Skeletal muscle satellite cell (primary cell): ENCODE measurements at regions not wholly inside any gene's neighbourhood (a gene's known extent, or its start where the extent isn't known, plus 50 kb on each side); places are given as distances from the start of the nearest gene placed in this dataset.
"Not testable (repeated sequence)": the region's sequence is repeated elsewhere in the genome, so short reads cannot be mapped to it uniquely, and the experiment has no call there.

Experiments
- H3K27me3 ChIP-seq: 2 replicates; pipeline ENCODE4 v1.7.0; 2013; ENCODE audit warnings: low read length; ENCODE audit not compliant: control insufficient read depth, insufficient read depth
- H3K36me3 ChIP-seq: 2 replicates; pipeline ENCODE4 v1.7.0; 2013; ENCODE audit warnings: mild to moderate bottlenecking, control low read depth, low read length; ENCODE audit not compliant: insufficient read depth
- H3K4me1 ChIP-seq: 2 replicates; pipeline ENCODE4 v1.7.0; 2013; ENCODE audit warnings: low read length; ENCODE audit not compliant: control insufficient read depth, insufficient read depth
- H3K4me2 ChIP-seq: 2 replicates; pipeline ENCODE4 v1.7.0; 2013; ENCODE audit warnings: mild to moderate bottlenecking, low read length
- H3K4me3 ChIP-seq: 2 replicates; pipeline ENCODE4 v1.7.0; 2013; ENCODE audit warnings: low read length
- H3K9ac ChIP-seq: 2 replicates; pipeline ENCODE4 v1.7.0; 2013; ENCODE audit warnings: mild to moderate bottlenecking, low read depth, low read length, moderate library complexity
- H3K9me3 ChIP-seq: replicated peaks from 2 replicates; pipeline ENCODE4 v1.7.0; 2013; ENCODE audit warnings: mild to moderate bottlenecking, control low read depth, low read length

DNA sequence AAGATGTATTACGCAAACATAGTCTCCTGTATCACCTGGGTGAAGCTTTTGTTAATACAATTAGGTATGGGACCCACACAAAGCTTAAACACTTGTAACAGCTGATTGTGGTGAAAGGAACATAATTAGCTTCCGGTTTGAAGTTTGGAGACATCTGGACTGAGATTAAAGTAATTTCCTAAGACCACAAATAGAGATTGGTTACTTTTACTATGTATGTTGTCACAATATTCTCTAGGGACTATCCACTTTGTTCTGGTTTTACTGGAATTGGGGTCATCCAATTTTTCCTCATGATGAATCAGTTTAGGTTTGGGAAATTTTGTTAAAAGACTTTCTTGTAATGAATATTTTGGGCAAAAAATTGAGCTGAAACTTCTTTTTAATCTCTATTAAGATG, 71.8 kb upstream of the SAMSN1 start:
- H3K27me3 ChIP-seq: no peaks in the 10 kb centered on the region
- no peak overlapping the region for H3K4me3 ChIP-seq
- H3K4me1 ChIP-seq: no peaks in the 10 kb centered on the region
- no peak overlapping the region for H3K4me2 ChIP-seq
- H3K36me3 ChIP-seq: no peaks in the 10 kb centered on the region
- H3K9ac ChIP-seq: no peak overlapping the region
- H3K9me3 ChIP-seq: no peaks in the 10 kb centered on the region

DNA sequence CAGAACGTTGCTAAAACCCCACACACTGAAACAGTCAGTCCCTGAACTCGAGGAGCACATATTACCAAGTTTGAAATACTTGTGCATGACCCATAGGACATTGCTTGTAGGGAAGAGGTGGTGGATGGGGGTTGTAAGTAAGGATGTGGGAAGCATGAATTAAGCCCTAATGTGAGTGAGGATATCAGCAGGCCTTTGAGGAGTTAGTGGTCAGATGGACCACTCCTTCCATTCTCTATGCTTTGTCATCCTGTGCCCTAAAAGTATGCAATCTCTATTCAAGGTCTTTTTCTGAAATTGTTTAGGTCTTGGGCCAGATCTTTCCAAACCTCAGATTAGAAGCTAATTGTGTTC, 70.9 kb upstream of the SAMSN1 start:
- H3K9me3 ChIP-seq: no peaks in the 10 kb centered on the region
- no peak overlapping the region for H3K9ac ChIP-seq
- no peaks in the 10 kb centered on the region for H3K27me3 ChIP-seq
- no peaks in the 10 kb centered on the region for H3K36me3 ChIP-seq
- no peak overlapping the region for H3K4me2 ChIP-seq
- H3K4me3 ChIP-seq: no peak overlapping the region
- H3K4me1 ChIP-seq: no peaks in the 10 kb centered on the region

DNA sequence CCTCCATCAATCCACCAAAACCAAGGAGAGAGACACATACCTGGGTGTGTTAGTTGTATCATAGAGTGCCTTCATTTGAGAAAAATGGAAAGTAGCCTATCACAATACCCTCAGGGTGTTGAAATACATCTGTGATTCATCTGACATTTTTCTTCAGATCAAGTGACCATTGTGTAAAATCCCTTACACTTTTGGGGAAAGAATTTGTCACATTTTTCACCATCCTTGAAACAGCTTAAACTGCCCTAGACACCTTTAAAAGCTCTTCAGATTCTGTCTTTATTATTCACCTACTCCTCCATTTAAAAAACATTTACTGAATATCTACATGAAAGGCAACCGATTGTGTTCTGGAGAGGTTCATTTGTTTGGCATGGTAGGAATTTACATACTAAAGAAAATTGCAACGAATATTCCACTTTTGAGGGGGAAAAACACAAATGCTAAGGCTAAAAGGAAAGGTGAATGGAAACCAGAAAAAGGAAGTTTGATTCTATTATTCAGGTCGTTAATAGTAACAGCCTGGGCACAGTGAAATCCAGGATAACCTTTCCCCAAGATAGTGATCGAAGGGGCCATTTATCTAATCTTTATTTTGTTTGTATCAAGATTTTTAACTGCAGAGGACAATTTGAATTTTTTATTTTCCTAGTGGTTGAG, 70.4 kb upstream of the SAMSN1 start:
- H3K27me3 ChIP-seq: no peaks in the 10 kb centered on the region
- no peaks in the 10 kb centered on the region for H3K36me3 ChIP-seq
- no peaks in the 10 kb centered on the region for H3K9me3 ChIP-seq
- H3K4me2 ChIP-seq: no peak overlapping the region
- H3K4me3 ChIP-seq: no peak overlapping the region
- H3K9ac ChIP-seq: no peak overlapping the region
- H3K4me1 ChIP-seq: no peaks in the 10 kb centered on the region

DNA sequence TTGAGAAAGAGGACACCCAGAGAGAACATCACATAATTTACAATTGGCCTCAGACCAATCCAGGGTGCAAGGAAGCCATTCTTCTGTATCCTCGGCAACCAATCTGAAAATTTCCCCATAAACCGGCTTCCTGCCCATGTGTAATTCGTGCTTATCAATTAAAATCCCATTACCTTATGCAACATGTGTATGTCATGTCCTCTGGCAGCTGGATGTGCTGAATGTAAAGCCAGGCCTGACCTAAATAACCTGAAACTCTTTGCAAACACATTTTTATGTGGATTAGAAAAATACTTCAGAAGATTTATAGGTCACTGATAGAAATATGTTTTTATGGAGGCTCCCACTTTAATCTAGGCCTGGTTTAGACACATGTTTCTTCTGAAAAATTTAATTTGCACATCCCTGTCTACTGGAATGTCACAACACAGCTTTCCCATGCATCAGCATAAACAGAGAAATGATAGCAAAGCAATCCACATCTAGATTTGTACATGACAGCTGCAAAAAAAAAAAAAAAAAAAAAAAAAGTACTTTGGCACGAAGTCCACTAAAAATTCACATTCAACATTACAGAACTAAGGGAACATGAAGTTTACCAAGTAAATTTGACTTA, 69.4 kb upstream of the SAMSN1 start:
- Histone ChIP-seq H3K9me3 (no peaks in the 10 kb centered on the region), H3K4me2 (no peak overlapping the region), H3K36me3 (no peaks in the 10 kb centered on the region), H3K9ac (no peak overlapping the region), H3K27me3 (no peaks in the 10 kb centered on the region), H3K4me3 (no peak overlapping the region), H3K4me1 (no peaks in the 10 kb centered on the region)

DNA sequence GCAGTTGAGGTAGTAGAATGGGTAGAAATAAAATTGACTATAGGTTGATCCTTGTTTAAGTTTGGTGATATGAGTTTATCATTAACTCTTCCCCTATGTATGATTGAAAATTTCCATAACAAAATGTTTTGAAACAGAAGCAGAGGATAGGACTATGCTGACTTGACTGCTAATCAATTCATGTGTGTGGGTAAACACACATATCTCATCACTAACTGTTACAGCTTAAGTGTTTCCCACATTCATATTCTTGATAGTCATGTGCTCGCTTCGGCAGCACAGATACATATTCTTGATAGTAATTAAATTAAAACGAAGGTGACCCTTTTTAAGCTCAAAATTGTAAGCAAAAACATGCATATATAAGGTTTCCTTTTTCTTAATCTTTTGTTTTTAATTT, 68.2 kb upstream of the SAMSN1 start:
- H3K4me1 ChIP-seq: no peaks in the 10 kb centered on the region
- H3K36me3 ChIP-seq: no peaks in the 10 kb centered on the region
- no peak overlapping the region for H3K4me3 ChIP-seq
- H3K9ac ChIP-seq: no peak overlapping the region
- no peaks in the 10 kb centered on the region for H3K9me3 ChIP-seq
- H3K27me3 ChIP-seq: no peaks in the 10 kb centered on the region
- H3K4me2 ChIP-seq: no peak overlapping the region

DNA sequence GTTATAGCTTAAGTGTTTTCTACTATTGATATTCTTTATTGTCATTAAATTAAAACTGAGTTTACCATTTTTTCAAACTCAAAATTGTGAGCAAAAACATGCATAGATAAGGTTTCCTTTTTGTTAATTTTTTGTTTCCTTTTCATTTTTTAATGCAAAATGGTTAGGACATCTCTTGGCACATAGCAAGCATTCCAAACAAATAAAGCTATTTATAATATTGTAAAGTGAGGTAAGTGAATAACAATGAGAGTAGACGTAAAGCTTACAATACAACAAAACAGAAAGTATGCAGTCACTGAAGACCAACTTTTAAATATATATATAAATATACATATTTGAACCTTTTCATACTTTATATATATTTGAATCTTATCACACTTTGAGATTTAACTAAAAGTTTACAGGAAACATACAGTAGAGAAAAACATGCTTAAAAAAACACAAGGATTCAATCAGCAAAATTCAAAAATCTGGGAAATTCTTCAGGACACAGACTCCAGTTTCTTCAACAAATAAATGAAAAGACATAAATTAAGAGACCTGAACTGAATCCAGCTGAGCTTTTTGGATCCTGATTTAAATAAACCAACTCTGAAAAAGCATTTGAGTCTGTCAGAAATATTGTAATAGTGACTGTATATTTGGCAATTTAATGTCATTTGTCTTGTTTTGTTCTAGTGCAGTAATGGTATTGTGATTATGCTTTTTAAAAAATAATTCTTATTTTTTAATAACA, 67.5 kb upstream of the SAMSN1 start:
- Histone ChIP-seq H3K36me3 (no peaks in the 10 kb centered on the region), H3K4me2 (no peak overlapping the region), H3K9me3 (no peaks in the 10 kb centered on the region), H3K4me1 (no peaks in the 10 kb centered on the region), H3K27me3 (no peaks in the 10 kb centered on the region), H3K4me3 (no peak overlapping the region), H3K9ac (no peak overlapping the region)

DNA sequence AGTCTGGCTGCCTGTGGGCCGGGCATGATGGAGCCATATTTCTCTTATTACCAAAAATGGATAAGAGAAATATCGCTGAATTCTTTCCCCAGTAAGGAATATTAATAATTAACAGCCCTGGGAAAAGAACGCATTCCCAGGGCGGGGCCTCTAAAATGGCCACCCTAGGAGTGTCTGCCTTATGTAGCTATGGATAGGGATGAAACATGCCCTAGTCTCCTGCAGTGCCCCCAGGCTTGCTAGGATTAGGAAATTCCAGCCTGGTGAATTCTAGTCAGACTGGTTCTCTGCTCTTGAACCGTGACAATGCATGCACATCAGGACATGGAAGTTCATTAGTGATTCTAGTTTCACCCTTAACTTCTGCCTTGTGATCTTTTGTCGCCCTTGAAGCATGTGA, 64.0 kb upstream of the SAMSN1 start:
- H3K9ac ChIP-seq, H3K4me1 ChIP-seq, H3K27me3 ChIP-seq, H3K36me3 ChIP-seq, H3K4me2 ChIP-seq, H3K9me3 ChIP-seq, H3K4me3 ChIP-seq: not testable (repeated sequence)

DNA sequence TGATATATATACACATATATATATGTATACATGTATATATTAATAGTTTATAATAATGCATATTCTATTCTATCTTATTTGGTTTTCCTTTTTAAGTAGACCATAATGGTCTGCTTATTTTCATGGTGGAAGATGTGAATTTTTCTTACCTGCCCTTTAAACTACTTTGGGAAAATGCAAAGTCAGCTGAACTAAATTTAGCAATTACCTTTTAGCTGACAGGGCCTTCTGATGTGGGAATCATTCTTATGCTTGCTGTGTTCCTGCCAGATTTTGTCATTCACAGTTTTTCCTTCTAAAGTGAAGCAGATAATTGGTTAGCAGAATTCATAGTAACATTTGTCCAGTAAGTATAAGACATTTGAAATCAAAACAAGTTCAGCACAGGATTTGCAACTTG, 63.2 kb upstream of the SAMSN1 start:
- no peaks in the 10 kb centered on the region for H3K36me3 ChIP-seq
- H3K4me3 ChIP-seq: no peak overlapping the region
- H3K9ac ChIP-seq: no peak overlapping the region
- no peak overlapping the region for H3K4me2 ChIP-seq
- H3K4me1 ChIP-seq: no peaks in the 10 kb centered on the region
- no peaks in the 10 kb centered on the region for H3K9me3 ChIP-seq
- H3K27me3 ChIP-seq: no peaks in the 10 kb centered on the region

DNA sequence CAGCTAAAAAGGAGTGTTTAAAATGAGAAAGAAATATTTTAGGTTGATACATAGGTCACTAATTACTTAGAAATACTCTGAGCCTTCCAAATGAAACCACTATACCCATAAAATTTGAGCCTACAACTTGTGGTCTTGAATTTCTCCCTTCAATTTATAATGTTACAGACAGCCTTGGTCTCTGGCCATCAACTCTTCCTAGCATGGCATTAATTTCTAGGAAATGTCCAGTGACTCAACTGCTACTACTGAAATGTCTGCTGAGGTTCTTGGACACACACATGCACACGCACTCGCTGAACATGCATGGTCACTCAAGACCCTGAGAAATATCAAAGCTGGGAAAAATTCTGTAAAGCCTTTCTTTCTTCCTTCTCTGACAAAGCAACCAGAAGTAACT, 61.1 kb upstream of the SAMSN1 start:
- Histone ChIP-seq H3K36me3 (no peaks in the 10 kb centered on the region), H3K4me1 (peaks cover 11% of the 10 kb centered on the region), H3K9ac (no peak overlapping the region), H3K4me2 (no peak overlapping the region), H3K27me3 (no peaks in the 10 kb centered on the region), H3K4me3 (no peak overlapping the region), H3K9me3 (no peaks in the 10 kb centered on the region)

DNA sequence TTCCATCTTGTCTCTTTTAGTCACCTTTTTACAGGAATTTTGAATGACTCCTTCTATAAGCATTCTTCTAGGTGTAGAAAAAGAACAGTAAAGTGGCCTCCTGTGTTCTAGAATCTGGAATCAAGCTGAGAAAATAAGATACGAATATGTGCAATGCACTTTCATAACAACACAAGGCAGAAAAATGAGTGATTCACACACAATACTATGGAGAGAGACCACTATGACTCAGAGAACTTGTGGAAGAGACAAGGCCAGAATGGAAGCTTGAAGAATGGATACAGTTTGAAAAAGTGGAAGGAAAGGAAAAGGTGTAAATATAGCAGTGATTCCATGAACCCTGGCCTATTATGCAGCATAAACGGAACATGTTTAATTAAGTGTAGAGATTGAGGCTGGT, 57.1 kb upstream of the SAMSN1 start:
- no peak overlapping the region for H3K4me3 ChIP-seq
- no peaks in the 10 kb centered on the region for H3K9me3 ChIP-seq
- no peak overlapping the region for H3K9ac ChIP-seq
- H3K27me3 ChIP-seq: no peaks in the 10 kb centered on the region
- no peaks in the 10 kb centered on the region for H3K36me3 ChIP-seq
- peaks cover 11% of the 10 kb centered on the region for H3K4me1 ChIP-seq
- no peak overlapping the region for H3K4me2 ChIP-seq

DNA sequence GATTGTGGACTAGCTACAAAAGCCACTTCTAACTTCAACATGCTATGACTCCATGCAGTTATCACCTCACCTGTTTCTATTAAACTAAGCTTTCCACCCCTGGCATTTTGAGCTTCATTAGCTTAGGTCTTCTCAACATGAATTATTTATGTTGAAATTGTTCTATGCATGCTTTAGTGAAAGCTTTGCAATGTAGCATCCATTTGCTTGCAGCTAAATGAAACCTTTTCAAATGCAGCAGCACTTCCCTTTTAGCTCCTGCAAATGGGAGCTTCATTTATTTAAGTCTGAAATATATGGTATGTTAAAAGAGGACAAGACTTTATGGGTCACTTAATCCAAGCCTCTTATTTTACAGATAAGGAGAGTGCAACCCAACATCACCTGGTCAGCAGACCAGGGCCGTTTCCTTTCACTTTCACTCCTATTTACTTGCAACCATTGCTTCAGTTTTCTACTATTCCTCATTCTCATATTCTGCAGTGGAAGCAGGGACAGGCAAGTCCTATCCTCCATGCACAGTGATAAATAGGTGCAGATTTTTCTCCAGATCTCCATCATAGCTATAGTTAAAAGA, 56.4 kb upstream of the SAMSN1 start:
- Histone ChIP-seq H3K4me3 (no peak overlapping the region), H3K4me1 (peaks cover 11% of the 10 kb centered on the region), H3K4me2 (no peak overlapping the region), H3K27me3 (no peaks in the 10 kb centered on the region), H3K9ac (no peak overlapping the region), H3K9me3 (no peaks in the 10 kb centered on the region), H3K36me3 (no peaks in the 10 kb centered on the region)
